ENCODE measurements at regions not wholly inside any gene's neighbourhood (a gene's known extent, or its start where the extent isn't known, plus 50 kb on each side); places are given as distances from the start of the nearest gene placed in this dataset.

GRCh38 chr20:24833592-24833991, 115.5 kb upstream of the CST7 start:
- Histone ChIP-seq H3K4me2 (replicated peaks; ENCODE audit: extremely low read depth, low read length, poor library complexity, severe bottlenecking) (no peak overlapping the region), H4K20me1 (ENCODE audit: insufficient read depth, low read length) (no peaks in the 10 kb centered on the region), H3K9ac (ENCODE audit: insufficient read depth, low read length, poor library complexity, severe bottlenecking) (no peak overlapping the region), H3K27ac (ENCODE audit: low read depth in 1 of 2, low read length in 2 of 2) (no peak overlapping the region), H3K79me2 (ENCODE audit: insufficient read depth, low read length) (no peaks in the 10 kb centered on the region), H3K27me3 (ENCODE audit: control insufficient read depth in 2 of 2, insufficient read depth in 2 of 2, low read length in 2 of 2) (no peaks in the 10 kb centered on the region), H2AFZ (ENCODE audit: insufficient read depth, low read depth, low read length, poor library complexity, severe bottlenecking) (no peak overlapping the region), H3K4me3 (replicated peaks in 1 of 3; ENCODE audit: low read depth in 2 of 3, low read length in 3 of 3) (no peak overlapping the region), H3K9me3 (replicated peaks in 1 of 2; ENCODE audit: control insufficient read depth in 1 of 2, insufficient read depth in 1 of 2, low read length in 2 of 2) (no peaks in the 10 kb centered on the region), H3K36me3 (replicated peaks in 1 of 2; ENCODE audit: control insufficient read depth in 1 of 2, insufficient read depth in 2 of 2, low read length in 2 of 2) (no peaks in the 10 kb centered on the region), H3K4me1 (ENCODE audit: control insufficient read depth in 1 of 2, insufficient read depth in 2 of 2, low read length in 2 of 2) (no peaks in the 10 kb centered on the region)
- Mint-ChIP-seq H3K4me3 (no peak overlapping the region), H3K4me1 (no peaks in the 10 kb centered on the region), H3K27ac (no peak overlapping the region), H3K9me3 (peaks cover 0 to 6% (median 2%) of the 10 kb centered on the region in 7 donors), H3K36me3 (no peaks in the 10 kb centered on the region), H3K27me3 (ENCODE audit: low read depth in 3 of 3) (peaks cover 0 to 5% (median 1%) of the 10 kb centered on the region in 3 donors)
- no peak for TF ChIP-seq CTCF (IDR thresholded peaks at IDR 0.05)
- 92% methylated on average over 4 of the region's 6 CpGs for WGBS (ENCODE audit: insufficient coverage)
- intact Hi-C loops (cut with micrococcal nuclease), result no loop called here
- DNase-seq, result no peak

GRCh38 chr20:24834310-24834709, 114.8 kb upstream of the CST7 start:
- Mint-ChIP-seq H3K36me3 (no peaks in the 10 kb centered on the region), H3K4me3 (no peak overlapping the region), H3K4me1 (no peaks in the 10 kb centered on the region), H3K27me3 (ENCODE audit: low read depth in 3 of 3) (peaks cover 0 to 5% (median 2%) of the 10 kb centered on the region in 3 donors), H3K9me3 (peaks cover 0 to 6% (median 2%) of the 10 kb centered on the region in 7 donors), H3K27ac (no peak overlapping the region)
- Histone ChIP-seq H3K36me3 (replicated peaks in 1 of 2; ENCODE audit: control insufficient read depth in 1 of 2, insufficient read depth in 2 of 2, low read length in 2 of 2) (no peaks in the 10 kb centered on the region), H4K20me1 (ENCODE audit: insufficient read depth, low read length) (no peaks in the 10 kb centered on the region), H3K9me3 (replicated peaks in 1 of 2; ENCODE audit: control insufficient read depth in 1 of 2, insufficient read depth in 1 of 2, low read length in 2 of 2) (no peaks in the 10 kb centered on the region), H3K4me3 (replicated peaks in 1 of 3; ENCODE audit: low read depth in 2 of 3, low read length in 3 of 3) (no peak overlapping the region), H3K4me2 (replicated peaks; ENCODE audit: extremely low read depth, low read length, poor library complexity, severe bottlenecking) (no peak overlapping the region), H3K27ac (ENCODE audit: low read depth in 1 of 2, low read length in 2 of 2) (no peak overlapping the region), H3K4me1 (ENCODE audit: control insufficient read depth in 1 of 2, insufficient read depth in 2 of 2, low read length in 2 of 2) (no peaks in the 10 kb centered on the region), H3K79me2 (ENCODE audit: insufficient read depth, low read length) (no peaks in the 10 kb centered on the region), H3K27me3 (ENCODE audit: control insufficient read depth in 2 of 2, insufficient read depth in 2 of 2, low read length in 2 of 2) (no peaks in the 10 kb centered on the region), H3K9ac (ENCODE audit: insufficient read depth, low read length, poor library complexity, severe bottlenecking) (no peak overlapping the region), H2AFZ (ENCODE audit: insufficient read depth, low read depth, low read length, poor library complexity, severe bottlenecking) (no peak overlapping the region)
- TF ChIP-seq CTCF (IDR thresholded peaks at IDR 0.05), result no peak
- WGBS (ENCODE audit: insufficient coverage), result no CpG with 5 or more reads among the region's 1 CpG
- DNase-seq, result no peak
- intact Hi-C loops (cut with micrococcal nuclease), result no loop called here

All from CD14-positive monocyte (primary cell).